ENCODE measurements at regions not wholly inside any gene's neighbourhood (a gene's known extent, or its start where the extent isn't known, plus 50 kb on each side); places are given as distances from the start of the nearest gene placed in this dataset.

DNA sequence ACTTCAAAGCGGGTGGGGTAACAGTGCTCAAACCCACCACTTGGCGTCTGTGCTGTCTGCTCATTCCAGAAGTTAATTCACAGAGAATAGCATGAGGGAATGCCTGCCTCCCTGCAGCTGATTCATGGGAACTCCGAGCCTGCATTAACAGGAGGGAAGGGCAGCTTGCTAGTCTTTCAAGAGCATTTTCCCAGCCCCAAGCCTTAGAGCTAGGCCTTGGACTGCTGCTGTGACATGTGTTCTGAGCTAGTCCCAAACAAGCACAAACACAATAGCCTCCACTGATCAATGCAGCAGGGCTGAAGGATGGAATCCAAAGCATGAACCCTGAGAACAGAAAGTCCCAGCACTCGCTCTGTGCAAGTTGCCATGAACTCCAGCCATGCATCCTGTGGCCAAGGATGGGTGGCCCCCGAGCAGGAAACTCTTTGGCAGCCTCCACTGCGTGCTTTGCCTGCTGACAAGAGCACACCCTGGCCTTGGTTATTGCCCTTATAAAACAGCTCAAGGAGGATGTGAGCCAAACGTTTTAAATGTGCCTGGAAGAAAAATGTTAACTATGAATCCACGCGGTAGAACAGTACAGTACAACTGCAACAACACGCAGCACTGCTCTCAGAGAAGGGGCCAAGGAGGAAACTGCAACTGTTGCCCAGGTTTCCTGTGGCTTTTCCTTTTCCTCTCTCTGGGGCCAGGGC lies 653.1 kb upstream of the KLF4 start:
- intact Hi-C loops (cut with micrococcal nuclease) (loop anchor here (5.0 kb wide), 1 partner anchor 425 kb away; no protein-coding TSS in a partner anchor), in situ Hi-C loops (cut with MboI; ENCODE audit: low sequenced_read_pairs) (no loop called here), dilution Hi-C loops (cut with HindIII; ENCODE audit: low sequenced_read_pairs, unreplicated experiment) (no loop called here)
- Histone ChIP-seq H3K4ac (ENCODE audit: low read depth, low read length) (no peak overlapping the region), H3K4me2 (ENCODE audit: low read depth, low read length) (peak overlapping the region; percentile 56), H3K36me3 (ENCODE audit: control insufficient read depth, insufficient read depth, low read length) (no peaks in the 10 kb centered on the region), H4K5ac (ENCODE audit: low read depth, low read length) (no peak overlapping the region; the same call in 1 of the 2 replicates), H3K27ac (ENCODE audit: insufficient read depth, low read length) (peak overlapping the region; percentile 54; the same call in 1 of the 2 replicates), H3K9me1 (ENCODE audit: insufficient read depth, low read length) (no peaks in the 10 kb centered on the region), H2BK5ac (ENCODE audit: low read depth, low read length, poor library complexity, severe bottlenecking) (no peak overlapping the region), H3K27me3 (ENCODE audit: control insufficient read depth, insufficient read depth, low read length) (no peaks in the 10 kb centered on the region), H3K9ac (ENCODE audit: low read depth, low read length) (peak overlapping the region; percentile 33; the same call in 1 of the 2 replicates), H4K8ac (ENCODE audit: low read depth in 2 of 2, low read length in 2 of 2) (peak overlapping the region in 1 of 2 experiments; percentile 49; a peak in 1 of 4 replicates), H3K56ac (ENCODE audit: extremely low read depth, insufficient read depth, low read length) (no peak overlapping the region), H3K4me3 (ENCODE audit: insufficient read depth, low read depth, low read length) (no peak overlapping the region), H3K79me1 (ENCODE audit: low read depth in 1 of 2, low read length in 2 of 2) (no peaks in the 10 kb centered on the region), H2AK9ac (replicated peaks; ENCODE audit: low read depth, low read length, poor library complexity) (no peak overlapping the region), H2BK120ac (ENCODE audit: low read depth, low read length) (0 out of 2 replicates have a peak overlapping the region, but pooled peaks have one; percentile 16), H3K18ac (ENCODE audit: low read depth, low read length) (peak overlapping the region; percentile 3; the same call in 1 of the 2 replicates), H3K4me1 (ENCODE audit: control insufficient read depth, insufficient read depth, low read length) (peaks cover 7% of the 10 kb centered on the region; the same call in 1 of the 2 replicates), H2AK5ac (ENCODE audit: low read depth, low read length) (no peak overlapping the region), H3K9me3 (ENCODE audit: control insufficient read depth, insufficient read depth, low read length) (peaks cover 2% of the 10 kb centered on the region; the same call in 1 of the 2 replicates), H4K20me1 (ENCODE audit: insufficient read depth, low read length) (no peaks in the 10 kb centered on the region), H3K23ac (ENCODE audit: low read depth, low read length) (no peak overlapping the region), H2AFZ (replicated peaks; ENCODE audit: low read length, poor library complexity) (peak overlapping the region; percentile 75), H2BK20ac (ENCODE audit: low read depth, low read length) (no peak overlapping the region; the same call in 1 of the 2 replicates), H2BK15ac (ENCODE audit: low read depth, low read length) (no peak overlapping the region), H3K14ac (replicated peaks; ENCODE audit: low read depth, low read length) (peak overlapping the region; percentile 35; the same call in 1 of the 2 replicates), H4K91ac (ENCODE audit: insufficient read depth, low read depth, low read length) (no peak overlapping the region)
- BruUV-seq (replicated peaks): no TSS peak
- 0% methylated on average over 1 of the region's 10 CpGs; no CpG with 5 or more reads in 1 of the 2 experiments for WGBS, 2 experiments (ENCODE audit: extremely low coverage in 2 of 2, insufficient read length in 1 of 2)
- POLR2A ChIA-PET (ENCODE audit: unreplicated experiment): no interaction called here
- DNase-seq: peak; percentile 50
- CTCF ChIA-PET: no interaction called here
- peak; percentile 92 for ATAC-seq (ENCODE audit: low read depth)
- TF ChIP-seq ELK1 (IDR thresholded peaks at IDR 0.05; ENCODE audit: borderline replicate concordance, low read depth, low read length): no peak
- no peak for TF ChIP-seq SMC3 (IDR thresholded peaks at IDR 0.05; ENCODE audit: low read depth, low read length)
- TF ChIP-seq CEBPB (IDR thresholded peaks at IDR 0.05; ENCODE audit: low read depth, low read length): no peak
- TF ChIP-seq CHD1 (IDR thresholded peaks at IDR 0.05; ENCODE audit: low read depth, low read length): no peak
- no peak for TF ChIP-seq RAD21 (IDR thresholded peaks at IDR 0.05; ENCODE audit: low read length)
- no peak for TF ChIP-seq MXI1 (IDR thresholded peaks at IDR 0.05; ENCODE audit: borderline replicate concordance, low read depth, low read length)
- TF ChIP-seq MAZ (IDR thresholded peaks at IDR 0.05; ENCODE audit: borderline replicate concordance, low read depth, low read length): no peak
- TF ChIP-seq, protein P1, sequence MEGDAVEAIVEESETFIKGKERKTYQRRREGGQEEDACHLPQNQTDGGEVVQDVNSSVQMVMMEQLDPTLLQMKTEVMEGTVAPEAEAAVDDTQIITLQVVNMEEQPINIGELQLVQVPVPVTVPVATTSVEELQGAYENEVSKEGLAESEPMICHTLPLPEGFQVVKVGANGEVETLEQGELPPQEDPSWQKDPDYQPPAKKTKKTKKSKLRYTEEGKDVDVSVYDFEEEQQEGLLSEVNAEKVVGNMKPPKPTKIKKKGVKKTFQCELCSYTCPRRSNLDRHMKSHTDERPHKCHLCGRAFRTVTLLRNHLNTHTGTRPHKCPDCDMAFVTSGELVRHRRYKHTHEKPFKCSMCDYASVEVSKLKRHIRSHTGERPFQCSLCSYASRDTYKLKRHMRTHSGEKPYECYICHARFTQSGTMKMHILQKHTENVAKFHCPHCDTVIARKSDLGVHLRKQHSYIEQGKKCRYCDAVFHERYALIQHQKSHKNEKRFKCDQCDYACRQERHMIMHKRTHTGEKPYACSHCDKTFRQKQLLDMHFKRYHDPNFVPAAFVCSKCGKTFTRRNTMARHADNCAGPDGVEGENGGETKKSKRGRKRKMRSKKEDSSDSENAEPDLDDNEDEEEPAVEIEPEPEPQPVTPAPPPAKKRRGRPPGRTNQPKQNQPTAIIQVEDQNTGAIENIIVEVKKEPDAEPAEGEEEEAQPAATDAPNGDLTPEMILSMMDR (conservative IDR thresholded peaks at IDR 0.05; ENCODE audit: low read depth, low read length): no peak
- TF ChIP-seq RCOR1 (IDR thresholded peaks at IDR 0.05; ENCODE audit: insufficient replicate concordance, low read length): no peak
- no peak for TF ChIP-seq MAFK (IDR thresholded peaks at IDR 0.05; ENCODE audit: low read depth, low read length)
- TF ChIP-seq BHLHE40 (IDR thresholded peaks at IDR 0.05; ENCODE audit: low read depth, low read length): no peak
- TF ChIP-seq USF2 (IDR thresholded peaks at IDR 0.05; ENCODE audit: low read depth, low read length): no peak
- no peak for TF ChIP-seq NFE2L2 (IDR thresholded peaks at IDR 0.05; ENCODE audit: low read depth, low read length)
- no peak for TF ChIP-seq RFX5 (IDR thresholded peaks at IDR 0.05; ENCODE audit: low read depth, low read length)
